ENCODE measurements at regions not wholly inside any gene's neighbourhood (a gene's known extent, or its start where the extent isn't known, plus 50 kb on each side); places are given as distances from the start of the nearest gene placed in this dataset.

DNA sequence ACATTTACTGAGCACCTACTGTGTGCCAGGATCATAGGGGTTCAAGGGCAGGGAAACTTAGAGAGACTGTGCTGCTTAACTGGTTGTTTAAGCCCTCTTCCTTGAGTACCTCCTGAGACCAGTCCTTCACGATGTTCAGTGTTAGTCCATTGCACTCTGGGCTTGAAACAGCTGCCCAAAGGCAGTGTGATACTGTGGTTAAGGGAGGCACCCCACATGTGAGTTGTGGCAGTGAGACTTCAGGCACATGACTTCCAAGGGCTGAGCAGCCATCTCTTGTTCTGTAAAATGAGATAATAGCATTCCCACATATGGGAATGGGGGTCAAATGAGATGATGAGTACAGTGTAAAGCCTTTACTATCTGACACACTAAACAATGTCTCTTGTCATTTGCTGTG is 75.1 kb downstream of the LINGO1 start:
- no peak for DNase-seq
- H3K27ac Mint-ChIP-seq = no peak overlapping the region
- no peak overlapping the region for H3K4me3 Mint-ChIP-seq
- no peaks in the 10 kb centered on the region for H3K9me3 Mint-ChIP-seq
- H3K27me3 Mint-ChIP-seq = no peaks in the 10 kb centered on the region
- H3K4me1 Mint-ChIP-seq = no peaks in the 10 kb centered on the region
- intact Hi-C loops (cut with micrococcal nuclease) = no loop called here
- no peaks in the 10 kb centered on the region for H3K36me3 Mint-ChIP-seq (ENCODE audit: low read depth)

DNA sequence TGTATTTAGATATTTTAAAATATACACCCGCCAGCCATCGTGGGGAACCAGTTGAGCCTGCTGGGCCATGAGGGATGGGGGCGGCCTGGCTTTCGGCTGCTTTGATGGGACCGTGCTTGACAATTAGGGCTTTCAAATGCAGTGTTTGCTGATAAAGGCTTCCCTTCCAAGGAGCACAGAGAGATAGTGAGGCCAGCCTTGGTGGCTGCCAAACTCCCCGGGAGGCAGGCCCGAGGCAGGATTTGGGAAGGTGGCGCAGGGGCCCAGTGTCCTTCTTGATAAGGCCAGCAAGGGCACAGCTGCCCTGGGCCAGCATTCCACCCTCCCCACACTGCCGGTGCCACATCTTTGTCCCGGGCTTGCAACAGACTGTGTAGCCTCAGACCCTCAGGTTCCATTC is 75.6 kb downstream of the LINGO1 start:
- H3K4me1 Mint-ChIP-seq = no peaks in the 10 kb centered on the region
- H3K27me3 Mint-ChIP-seq = no peaks in the 10 kb centered on the region
- intact Hi-C loops (cut with micrococcal nuclease) = no loop called here
- no peaks in the 10 kb centered on the region for H3K36me3 Mint-ChIP-seq (ENCODE audit: low read depth)
- no peak for DNase-seq
- H3K27ac Mint-ChIP-seq = no peak overlapping the region
- H3K4me3 Mint-ChIP-seq = no peak overlapping the region
- no peaks in the 10 kb centered on the region for H3K9me3 Mint-ChIP-seq

DNA sequence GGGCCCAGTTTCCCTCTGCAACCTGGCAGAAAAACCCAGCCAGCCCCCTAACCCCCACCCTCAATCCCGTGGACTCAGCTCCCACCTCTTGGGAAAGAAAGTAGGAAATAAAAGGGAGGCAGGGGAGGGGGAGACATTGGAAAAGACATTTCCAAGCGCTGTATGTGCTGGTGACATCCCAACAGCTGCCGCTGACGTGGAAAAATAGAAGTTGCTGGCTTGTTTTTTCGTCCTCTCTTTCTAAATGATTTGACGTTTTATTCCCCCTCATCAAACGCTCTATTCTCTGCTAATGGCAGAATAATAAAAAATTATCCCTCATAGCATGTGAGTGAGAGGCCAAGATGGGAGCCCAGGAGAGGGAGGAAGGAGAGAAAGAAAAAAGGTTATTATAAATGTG is 76.1 kb downstream of the LINGO1 start:
- no peaks in the 10 kb centered on the region for H3K27me3 Mint-ChIP-seq

DNA sequence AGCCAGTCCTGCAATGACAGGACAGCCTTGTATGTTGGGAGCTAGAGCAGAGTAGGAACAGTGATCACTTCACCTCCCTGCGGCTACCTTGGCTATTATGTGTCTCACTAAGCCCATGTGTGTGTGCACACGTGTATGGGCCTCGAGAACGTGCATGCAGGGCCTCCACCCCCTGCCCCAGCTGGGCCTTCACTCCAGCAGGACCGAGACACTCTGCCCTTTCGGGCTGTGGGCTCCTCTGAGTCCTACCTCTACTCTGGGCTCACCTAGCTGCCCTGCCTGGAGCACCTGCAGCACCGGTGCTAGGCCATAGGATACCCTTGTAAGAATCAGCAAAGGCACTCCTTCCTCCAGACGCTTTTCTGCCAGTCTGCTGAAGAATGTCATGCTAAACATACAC is 77.5 kb downstream of the LINGO1 start:
- H3K4me3 Mint-ChIP-seq = no peak overlapping the region
- no peaks in the 10 kb centered on the region for H3K4me1 Mint-ChIP-seq
- H3K27me3 Mint-ChIP-seq = no peaks in the 10 kb centered on the region
- no peaks in the 10 kb centered on the region for H3K9me3 Mint-ChIP-seq
- DNase-seq = no peak
- H3K36me3 Mint-ChIP-seq (ENCODE audit: low read depth) = no peaks in the 10 kb centered on the region
- no peak overlapping the region for H3K27ac Mint-ChIP-seq
- intact Hi-C loops (cut with micrococcal nuclease) = no loop called here

More for the DNA sequence above, 76.1 kb downstream of the LINGO1 start:
- Mint-ChIP-seq H3K27ac (no peak overlapping the region), H3K4me3 (no peak overlapping the region), H3K9me3 (no peaks in the 10 kb centered on the region), H3K36me3 (ENCODE audit: low read depth) (no peaks in the 10 kb centered on the region), H3K4me1 (no peaks in the 10 kb centered on the region)
- no peak for DNase-seq
- intact Hi-C loops (cut with micrococcal nuclease) = no loop called here

DNA sequence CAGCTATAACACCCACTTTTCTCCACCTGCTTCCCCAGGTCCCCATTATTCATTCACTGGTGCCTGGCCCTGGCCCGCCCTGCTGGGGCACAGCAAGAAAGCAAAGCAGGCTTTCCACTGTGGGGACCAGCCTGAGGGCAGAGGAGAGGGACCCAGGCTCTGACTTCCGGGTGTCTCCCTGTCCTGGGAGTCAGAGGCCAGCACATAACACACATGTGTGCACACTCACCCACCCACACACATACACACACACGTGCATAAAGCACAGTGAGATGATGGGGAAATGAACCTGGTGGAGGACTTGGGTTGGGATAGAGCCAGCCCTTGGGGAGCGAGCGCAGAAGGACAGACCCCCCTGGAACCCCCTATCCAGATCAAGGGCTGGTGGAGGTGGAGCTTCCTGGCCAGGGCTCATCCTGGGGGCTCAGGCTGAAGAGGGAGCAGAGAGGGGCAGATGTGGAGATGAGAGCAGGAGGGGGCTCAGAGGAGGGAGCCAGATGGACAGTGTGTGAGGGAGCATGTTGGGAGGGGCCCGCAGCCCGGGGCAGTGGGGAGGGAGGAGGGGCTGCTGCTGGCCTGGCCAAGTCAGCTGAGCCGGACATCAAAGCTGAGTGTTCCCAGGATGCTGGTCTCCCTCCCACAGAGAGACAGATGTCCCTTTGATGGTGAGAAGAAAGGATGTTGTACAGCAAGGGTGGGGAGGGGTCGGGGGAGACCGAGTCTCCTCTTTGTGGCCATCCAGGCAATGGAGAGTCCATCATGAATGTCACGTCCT is 78.2 kb downstream of the LINGO1 start:
- Mint-ChIP-seq H3K36me3 (ENCODE audit: low read depth) (no peaks in the 10 kb centered on the region), H3K4me3 (no peak overlapping the region), H3K27me3 (no peaks in the 10 kb centered on the region), H3K9me3 (no peaks in the 10 kb centered on the region), H3K27ac (no peak overlapping the region), H3K4me1 (no peaks in the 10 kb centered on the region)
- intact Hi-C loops (cut with micrococcal nuclease) = no loop called here
- no peak for DNase-seq

DNA sequence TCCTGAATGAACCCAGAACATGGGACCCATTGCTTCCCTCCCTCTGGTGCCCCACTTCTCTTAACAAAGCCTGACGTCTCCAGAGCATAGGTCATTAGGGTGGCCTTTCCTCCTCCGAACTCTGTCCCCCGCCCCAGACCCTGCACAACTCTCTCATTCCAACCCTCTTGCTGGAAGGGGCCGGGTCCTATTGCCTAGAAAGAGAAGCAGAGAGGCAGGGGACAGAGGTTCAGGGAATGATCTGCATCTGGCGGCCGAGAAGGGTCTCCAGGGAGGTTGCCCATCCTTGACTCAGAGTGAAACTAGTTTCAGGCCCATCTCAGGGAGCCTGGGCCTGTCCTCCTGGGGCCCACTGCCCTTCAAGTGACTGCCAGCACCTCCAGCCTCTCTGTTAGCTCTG is 79.0 kb downstream of the LINGO1 start:
- H3K4me3 Mint-ChIP-seq = no peak overlapping the region
- no peaks in the 10 kb centered on the region for H3K36me3 Mint-ChIP-seq (ENCODE audit: low read depth)
- no peaks in the 10 kb centered on the region for H3K27me3 Mint-ChIP-seq
- no peak overlapping the region for H3K27ac Mint-ChIP-seq
- H3K9me3 Mint-ChIP-seq = no peaks in the 10 kb centered on the region
- H3K4me1 Mint-ChIP-seq = no peaks in the 10 kb centered on the region
- no peak for DNase-seq
- intact Hi-C loops (cut with micrococcal nuclease) = no loop called here

DNA sequence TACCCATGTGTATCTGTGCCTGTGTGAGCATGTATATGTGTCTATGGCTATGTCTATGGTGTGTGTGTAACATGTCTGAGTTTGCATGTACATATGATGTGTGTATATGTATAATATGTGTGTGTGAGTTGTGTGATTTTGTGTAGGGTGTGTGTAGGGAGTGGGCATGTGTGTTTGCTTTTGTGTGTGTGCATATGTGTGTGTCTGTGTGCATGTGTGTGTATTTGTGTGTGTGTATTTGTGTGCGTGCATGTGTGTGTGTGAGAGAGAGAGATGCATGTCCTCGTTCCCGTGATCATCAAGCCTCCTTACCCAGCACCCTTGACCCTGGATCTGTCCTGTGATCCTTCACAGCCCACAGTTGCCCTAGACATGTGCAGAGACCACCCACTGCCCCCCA is 79.5 kb downstream of the LINGO1 start:
- DNase-seq = no peak
- Mint-ChIP-seq H3K4me3 (no peak overlapping the region), H3K27me3 (no peaks in the 10 kb centered on the region), H3K9me3 (no peaks in the 10 kb centered on the region), H3K27ac (no peak overlapping the region), H3K4me1 (no peaks in the 10 kb centered on the region), H3K36me3 (ENCODE audit: low read depth) (no peaks in the 10 kb centered on the region)
- intact Hi-C loops (cut with micrococcal nuclease) = no loop called here

DNA sequence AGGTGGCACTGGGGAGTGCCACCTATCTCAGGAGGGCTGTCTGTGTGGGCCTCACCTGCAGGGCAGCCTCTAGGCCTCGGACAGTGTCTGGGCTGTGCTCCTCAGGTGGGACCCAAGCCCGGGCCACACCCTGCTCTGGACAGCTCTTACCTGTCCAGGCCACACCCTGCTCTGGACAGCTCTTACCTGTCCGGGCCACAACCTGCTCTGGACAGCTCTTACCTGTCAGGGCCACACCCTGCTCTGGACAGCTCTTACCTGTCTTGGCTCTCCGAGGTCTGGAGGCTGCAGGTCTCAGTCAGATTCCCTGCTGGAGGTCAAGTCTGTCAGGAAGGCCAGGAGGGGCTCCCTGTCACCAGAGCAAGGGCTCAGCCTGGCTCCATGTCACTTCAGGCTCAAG is 80.6 kb downstream of the LINGO1 start:
- Mint-ChIP-seq H3K9me3 (peaks cover 3% of the 10 kb centered on the region), H3K27me3 (no peaks in the 10 kb centered on the region), H3K4me1 (no peaks in the 10 kb centered on the region), H3K27ac (no peak overlapping the region), H3K36me3 (ENCODE audit: low read depth) (no peaks in the 10 kb centered on the region), H3K4me3 (no peak overlapping the region)
- DNase-seq = no peak
- intact Hi-C loops (cut with micrococcal nuclease) = no loop called here

DNA sequence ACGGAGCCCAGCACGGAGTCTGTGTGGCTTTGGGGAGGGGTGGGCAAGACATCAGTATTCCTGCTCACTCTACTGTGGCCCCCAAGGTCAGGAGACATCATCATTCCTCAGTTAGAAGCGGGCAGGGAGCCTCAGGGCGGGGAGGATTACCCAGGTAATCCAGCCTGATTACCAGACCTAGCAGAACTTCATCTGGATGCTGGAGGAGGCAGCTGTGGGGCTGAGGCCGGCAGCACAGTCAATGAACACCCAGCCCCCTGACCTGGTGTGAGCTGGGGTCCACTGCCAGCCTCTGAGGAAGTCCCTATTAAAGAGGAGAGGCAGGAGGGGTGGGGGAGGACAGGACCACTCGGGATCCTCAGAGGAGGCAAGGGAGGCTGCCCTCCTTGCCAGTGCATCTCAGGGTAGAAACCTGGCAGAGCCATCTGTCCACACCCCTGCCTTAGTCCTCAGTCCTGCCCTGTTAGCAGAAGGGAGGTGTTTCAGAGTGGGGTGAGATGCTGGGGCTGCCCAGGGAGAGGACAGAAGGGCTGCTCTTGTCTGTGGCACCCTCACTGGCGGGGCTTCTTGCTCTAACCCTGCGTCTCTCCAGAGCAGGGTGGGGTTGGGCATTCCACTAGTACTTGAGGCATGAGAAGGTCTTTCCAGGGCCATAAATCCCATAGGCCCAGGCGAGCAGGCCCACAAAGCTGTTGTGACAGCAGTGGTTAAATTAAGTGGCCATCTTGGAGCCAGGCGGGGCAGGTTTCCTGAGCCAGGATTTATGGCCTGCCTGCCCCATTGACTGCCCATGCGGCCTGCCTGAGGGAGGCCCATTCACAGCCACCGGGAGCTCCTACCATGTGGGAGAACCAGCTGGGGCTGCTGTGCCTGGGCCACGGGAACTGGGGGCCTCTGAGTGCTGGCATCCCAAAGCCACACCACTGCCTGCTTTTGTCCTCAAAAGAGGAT is 82.1 kb downstream of the LINGO1 start:
- no peak overlapping the region for H3K27ac Mint-ChIP-seq
- H3K9me3 Mint-ChIP-seq = peaks cover 3% of the 10 kb centered on the region
- intact Hi-C loops (cut with micrococcal nuclease) = no loop called here
- no peaks in the 10 kb centered on the region for H3K4me1 Mint-ChIP-seq
- no peaks in the 10 kb centered on the region for H3K27me3 Mint-ChIP-seq
- H3K36me3 Mint-ChIP-seq (ENCODE audit: low read depth) = no peaks in the 10 kb centered on the region
- DNase-seq = no peak
- H3K4me3 Mint-ChIP-seq = no peak overlapping the region

DNA sequence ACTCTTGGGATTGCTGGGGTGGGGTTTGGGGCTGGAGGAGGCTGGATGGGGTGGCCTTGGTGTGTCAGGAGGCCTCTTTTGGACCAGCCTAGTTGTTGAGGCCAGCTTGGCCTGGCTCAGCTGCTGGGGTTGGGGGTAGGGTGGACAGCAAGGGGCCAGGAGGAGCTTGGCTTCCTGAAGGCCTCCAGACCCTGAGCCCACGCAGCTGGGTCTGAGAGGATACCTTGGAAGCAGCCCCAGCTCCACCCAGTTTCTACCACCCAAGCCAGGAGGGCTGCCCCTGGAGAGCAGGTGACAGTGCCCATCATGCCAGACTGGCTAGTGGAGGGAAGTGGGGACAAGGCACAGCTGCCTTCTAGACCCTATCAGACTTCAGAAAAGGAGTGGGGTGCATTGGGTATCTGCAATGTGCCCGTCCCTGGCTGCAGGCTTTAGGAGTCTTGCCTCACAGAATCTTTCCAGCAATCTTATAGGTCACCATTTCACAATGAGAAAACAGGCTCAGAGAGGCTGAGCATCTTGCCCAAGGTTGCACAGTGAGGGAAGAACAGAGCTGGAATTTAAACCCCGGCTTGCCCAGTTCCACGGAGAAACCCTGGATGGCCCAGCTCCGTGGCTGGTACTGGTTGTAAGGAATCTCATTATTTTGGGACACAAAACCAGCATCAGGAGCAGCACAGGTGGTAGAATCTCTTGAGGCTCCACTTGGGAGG is 83.0 kb downstream of the LINGO1 start:
- Mint-ChIP-seq H3K27ac (no peak overlapping the region), H3K4me1 (peaks cover 2% of the 10 kb centered on the region), H3K9me3 (peaks cover 3% of the 10 kb centered on the region), H3K36me3 (ENCODE audit: low read depth) (no peaks in the 10 kb centered on the region), H3K4me3 (no peak overlapping the region), H3K27me3 (peaks cover 5% of the 10 kb centered on the region)
- no peak for DNase-seq
- intact Hi-C loops (cut with micrococcal nuclease) = no loop called here

DNA sequence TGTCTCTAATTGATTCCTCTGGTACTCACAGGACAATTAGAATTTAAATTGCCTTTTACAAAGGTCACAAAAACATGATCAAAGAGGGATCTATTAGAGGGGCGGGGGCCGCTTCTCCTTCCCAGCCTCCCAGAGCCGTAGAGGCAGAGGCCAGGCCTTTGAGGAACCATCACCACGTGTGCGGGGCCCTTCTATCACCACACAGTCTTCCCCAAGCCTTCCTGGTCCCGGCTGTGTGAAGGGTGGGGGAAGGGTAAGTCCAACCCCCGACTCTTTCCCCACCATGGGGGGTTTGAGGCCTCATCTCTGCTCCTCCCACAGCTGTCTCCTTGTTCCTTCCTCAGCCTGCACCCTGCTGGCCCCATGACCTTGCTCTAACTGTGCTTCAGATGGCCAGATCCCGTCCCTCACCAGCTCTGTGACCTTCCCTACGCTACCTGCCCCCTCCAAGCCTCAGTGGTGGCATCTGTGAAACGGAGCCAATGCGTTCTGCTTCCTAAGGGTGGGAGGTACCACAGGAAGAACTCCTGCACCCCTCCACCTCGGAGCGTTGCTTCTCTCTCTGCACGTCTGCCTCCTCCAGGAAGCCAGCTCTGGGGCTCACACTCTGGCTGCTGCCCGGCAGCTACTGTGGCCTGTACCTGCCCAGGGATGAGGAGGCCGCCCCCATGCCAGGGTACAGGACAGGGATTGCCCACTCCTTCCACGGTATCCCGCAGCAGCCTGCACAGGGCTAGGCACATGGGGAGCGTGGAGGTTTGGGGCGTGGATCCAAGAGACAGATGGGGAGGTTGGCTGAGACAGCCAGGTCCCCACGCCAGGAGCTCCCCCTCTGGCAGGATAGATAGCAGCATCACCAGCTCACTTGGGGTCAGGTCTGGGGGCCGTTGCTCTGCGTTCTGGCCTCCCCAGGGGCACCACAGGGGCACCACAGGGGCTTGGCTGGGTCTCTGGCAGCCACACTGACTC is 83.8 kb downstream of the LINGO1 start:
- Mint-ChIP-seq H3K27ac (no peak overlapping the region), H3K9me3 (peaks cover 3% of the 10 kb centered on the region), H3K36me3 (ENCODE audit: low read depth) (no peaks in the 10 kb centered on the region), H3K4me1 (peaks cover 2% of the 10 kb centered on the region), H3K27me3 (peaks cover 8% of the 10 kb centered on the region), H3K4me3 (no peak overlapping the region)
- intact Hi-C loops (cut with micrococcal nuclease) = no loop called here
- DNase-seq = no peak

DNA sequence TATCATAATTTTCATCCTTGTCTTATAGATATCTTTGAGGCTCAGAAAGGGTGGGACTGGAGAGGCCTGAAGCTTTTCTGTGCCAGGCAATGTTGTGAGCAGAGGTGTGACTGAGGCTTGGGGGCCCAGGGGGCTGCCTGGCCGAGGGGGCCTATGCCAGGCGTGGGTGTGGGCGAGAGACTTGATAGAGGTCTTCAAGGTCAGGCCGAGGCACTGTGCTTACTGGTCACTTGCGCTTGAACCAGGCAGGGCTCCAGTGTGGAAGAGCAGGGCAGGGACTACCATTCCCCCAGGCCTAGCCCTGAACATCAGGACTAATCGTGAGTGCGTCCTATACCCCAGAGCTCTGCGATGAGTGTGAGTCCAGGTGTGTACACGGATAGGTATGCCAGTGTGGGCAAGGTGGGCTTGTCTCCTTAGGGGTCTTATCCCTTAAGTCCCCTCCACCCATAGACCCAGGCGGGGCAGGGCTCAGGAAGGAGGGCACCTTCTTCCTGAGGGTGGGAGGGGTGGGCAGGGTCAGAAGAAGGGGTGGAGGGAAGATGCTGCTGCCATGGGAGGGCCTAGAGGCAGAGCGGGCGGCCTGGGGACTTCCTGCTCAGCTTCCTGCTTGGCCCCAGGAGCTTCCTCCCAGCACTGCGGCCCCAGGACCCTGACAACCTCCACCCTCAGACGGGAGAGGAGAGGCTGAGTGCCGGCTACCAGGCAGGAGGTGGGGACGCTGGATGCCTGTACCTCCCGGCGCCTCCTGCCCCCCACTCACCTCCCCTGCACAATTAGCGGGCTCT is 84.7 kb downstream of the LINGO1 start:
- no peak for DNase-seq
- Mint-ChIP-seq H3K27me3 (peaks cover 9% of the 10 kb centered on the region), H3K36me3 (ENCODE audit: low read depth) (no peaks in the 10 kb centered on the region), H3K9me3 (peaks cover 3% of the 10 kb centered on the region), H3K4me1 (peaks cover 6% of the 10 kb centered on the region), H3K4me3 (no peak overlapping the region), H3K27ac (no peak overlapping the region)
- intact Hi-C loops (cut with micrococcal nuclease) = no loop called here

Data from activated CD4-positive, alpha-beta T cell treated with anti-CD3 and anti-CD28 coated beads, Interleukin-2, amount 10 ng/mL, durations not matched to agents 24 days and 14 days (primary cell).